ENCODE measurements at regions not wholly inside any gene's neighbourhood (a gene's known extent, or its start where the extent isn't known, plus 50 kb on each side); places are given as distances from the start of the nearest gene placed in this dataset.

DNA sequence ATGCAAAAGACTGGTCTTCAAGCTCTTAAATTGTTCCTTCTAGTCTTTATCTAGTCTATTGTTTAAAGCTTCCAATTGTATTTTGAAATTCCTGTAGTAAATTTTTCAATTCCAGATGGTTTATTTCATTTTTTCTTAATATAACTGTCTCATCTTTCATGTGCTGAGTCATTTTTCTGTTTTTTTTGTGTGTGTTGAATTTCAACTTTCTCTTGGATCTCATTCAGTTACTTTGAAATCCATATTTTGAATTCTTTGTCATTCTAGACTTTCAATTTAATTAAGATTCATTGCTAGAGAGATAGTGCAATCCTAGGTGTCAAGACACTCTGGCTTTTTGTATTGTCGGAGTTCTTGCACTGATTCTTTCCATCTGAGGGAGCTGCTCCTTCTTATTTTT is 128.0 kb upstream of the PRKG2 start:
- TF ChIP-seq, protein P1, sequence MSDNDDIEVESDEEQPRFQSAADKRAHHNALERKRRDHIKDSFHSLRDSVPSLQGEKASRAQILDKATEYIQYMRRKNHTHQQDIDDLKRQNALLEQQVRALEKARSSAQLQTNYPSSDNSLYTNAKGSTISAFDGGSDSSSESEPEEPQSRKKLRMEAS (IDR thresholded peaks at IDR 0.05), result no peak
- no peak for TF ChIP-seq RAD21 (IDR thresholded peaks at IDR 0.05; ENCODE audit: low read depth)
- no peak for TF ChIP-seq CEBPB (IDR thresholded peaks at IDR 0.05)
- no peak for TF ChIP-seq ZBTB7A (IDR thresholded peaks at IDR 0.05; ENCODE audit: low read depth)
- TF ChIP-seq, protein P2, sequence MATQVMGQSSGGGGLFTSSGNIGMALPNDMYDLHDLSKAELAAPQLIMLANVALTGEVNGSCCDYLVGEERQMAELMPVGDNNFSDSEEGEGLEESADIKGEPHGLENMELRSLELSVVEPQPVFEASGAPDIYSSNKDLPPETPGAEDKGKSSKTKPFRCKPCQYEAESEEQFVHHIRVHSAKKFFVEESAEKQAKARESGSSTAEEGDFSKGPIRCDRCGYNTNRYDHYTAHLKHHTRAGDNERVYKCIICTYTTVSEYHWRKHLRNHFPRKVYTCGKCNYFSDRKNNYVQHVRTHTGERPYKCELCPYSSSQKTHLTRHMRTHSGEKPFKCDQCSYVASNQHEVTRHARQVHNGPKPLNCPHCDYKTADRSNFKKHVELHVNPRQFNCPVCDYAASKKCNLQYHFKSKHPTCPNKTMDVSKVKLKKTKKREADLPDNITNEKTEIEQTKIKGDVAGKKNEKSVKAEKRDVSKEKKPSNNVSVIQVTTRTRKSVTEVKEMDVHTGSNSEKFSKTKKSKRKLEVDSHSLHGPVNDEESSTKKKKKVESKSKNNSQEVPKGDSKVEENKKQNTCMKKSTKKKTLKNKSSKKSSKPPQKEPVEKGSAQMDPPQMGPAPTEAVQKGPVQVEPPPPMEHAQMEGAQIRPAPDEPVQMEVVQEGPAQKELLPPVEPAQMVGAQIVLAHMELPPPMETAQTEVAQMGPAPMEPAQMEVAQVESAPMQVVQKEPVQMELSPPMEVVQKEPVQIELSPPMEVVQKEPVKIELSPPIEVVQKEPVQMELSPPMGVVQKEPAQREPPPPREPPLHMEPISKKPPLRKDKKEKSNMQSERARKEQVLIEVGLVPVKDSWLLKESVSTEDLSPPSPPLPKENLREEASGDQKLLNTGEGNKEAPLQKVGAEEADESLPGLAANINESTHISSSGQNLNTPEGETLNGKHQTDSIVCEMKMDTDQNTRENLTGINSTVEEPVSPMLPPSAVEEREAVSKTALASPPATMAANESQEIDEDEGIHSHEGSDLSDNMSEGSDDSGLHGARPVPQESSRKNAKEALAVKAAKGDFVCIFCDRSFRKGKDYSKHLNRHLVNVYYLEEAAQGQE (IDR thresholded peaks at IDR 0.05; ENCODE audit: low read depth), result no peak
- no peak for TF ChIP-seq NFIC (IDR thresholded peaks at IDR 0.05)
- TF ChIP-seq TEAD4 (IDR thresholded peaks at IDR 0.05), result no peak
- TF ChIP-seq CREB1 (IDR thresholded peaks at IDR 0.05; ENCODE audit: low read depth), result no peak
- TF ChIP-seq EP300 (IDR thresholded peaks at IDR 0.05; ENCODE audit: borderline replicate concordance), result no peak
- no peak for TF ChIP-seq EGR1 (IDR thresholded peaks at IDR 0.05)
- TF ChIP-seq TAF1 (IDR thresholded peaks at IDR 0.05; ENCODE audit: low read depth), result no peak
- no peak for TF ChIP-seq FOXM1 (IDR thresholded peaks at IDR 0.05; ENCODE audit: borderline replicate concordance, low read depth)
- no peak for TF ChIP-seq YY1 (IDR thresholded peaks at IDR 0.05; ENCODE audit: low read depth)
- TF ChIP-seq TCF12 (IDR thresholded peaks at IDR 0.05; ENCODE audit: low read depth), result no peak

Measured in Ishikawa (cell line).